Astrocyte (in vitro differentiated cells and primary cell): ENCODE measurements at regions not wholly inside any gene's neighbourhood (a gene's known extent, or its start where the extent isn't known, plus 50 kb on each side); places are given as distances from the start of the nearest gene placed in this dataset.

Experiments used
- DNase-seq: peaks from one replicate; pipeline ENCODE4 v3.0.0-alpha.2; 2010; ENCODE audit warnings: low read depth
- FAIRE-seq: peaks from 2 replicates; lab custom pipeline; 2011; peaks lifted over from hg19 to GRCh38; lab: Jason Lieb, UNC
- H2AFZ ChIP-seq: 2 replicates; pipeline ENCODE4 v1.6.0; 2012; ENCODE audit warnings: low read depth, low read length, inconsistent platforms
- H3K27ac ChIP-seq: 2 replicates; pipeline ENCODE4 v1.5.1; 2011; ENCODE audit warnings: low read depth, low read length, inconsistent platforms
- H3K27me3 ChIP-seq: 2 replicates; pipeline ENCODE4 v1.6.0; 2011; ENCODE audit warnings: low read length, inconsistent platforms; ENCODE audit not compliant: insufficient read depth
- H3K36me3 ChIP-seq: 2 replicates; pipeline ENCODE4 v1.5.1; 2011; ENCODE audit warnings: low read length, inconsistent platforms; ENCODE audit not compliant: insufficient read depth
- H3K4me1 ChIP-seq: 2 replicates; pipeline ENCODE4 v1.5.1; 2011; ENCODE audit warnings: low read length, inconsistent platforms; ENCODE audit not compliant: insufficient read depth
- H3K4me2 ChIP-seq: 2 replicates; pipeline ENCODE4 v1.6.0; 2012; ENCODE audit warnings: low read length, inconsistent platforms
- H3K4me3 ChIP-seq: 2 replicates; pipeline ENCODE4 v1.5.1; 2011; ENCODE audit warnings: low read depth, mild to moderate bottlenecking, low read length, inconsistent platforms; ENCODE audit not compliant: insufficient read depth
- H3K79me2 ChIP-seq: 2 replicates; pipeline ENCODE4 v1.6.0; 2012; ENCODE audit warnings: mild to moderate bottlenecking, low read length, inconsistent platforms; ENCODE audit not compliant: insufficient read depth
- H3K9ac ChIP-seq: 2 replicates; pipeline ENCODE4 v1.6.0; 2012; ENCODE audit warnings: mild to moderate bottlenecking, low read length, inconsistent platforms
- H3K9me3 ChIP-seq: 2 replicates; pipeline ENCODE4 v1.5.1; 2012; ENCODE audit warnings: low read depth, mild to moderate bottlenecking, low read length, inconsistent platforms; ENCODE audit not compliant: insufficient read depth
- H4K20me1 ChIP-seq: 2 replicates; pipeline ENCODE4 v1.6.0; 2012; ENCODE audit warnings: low read length, inconsistent platforms; ENCODE audit not compliant: insufficient read depth
- H3K27ac Mint-ChIP-seq: one replicate; pipeline ENCODE4 v1.8.0; 2021; ENCODE audit warnings: mild to moderate bottlenecking, mixed read lengths; ENCODE audit not compliant: unreplicated experiment
- H3K27me3 Mint-ChIP-seq: one replicate; pipeline ENCODE4 v1.8.0; 2021; ENCODE audit warnings: low read depth, mixed read lengths; ENCODE audit not compliant: unreplicated experiment
- H3K36me3 Mint-ChIP-seq: one replicate; pipeline ENCODE4 v1.8.0; 2021; ENCODE audit warnings: low read depth, mixed read lengths; ENCODE audit not compliant: unreplicated experiment
- H3K4me1 Mint-ChIP-seq: one replicate; pipeline ENCODE4 v1.8.0; 2021; ENCODE audit warnings: low read depth, mixed read lengths; ENCODE audit not compliant: unreplicated experiment
- H3K4me3 Mint-ChIP-seq: one replicate; pipeline ENCODE4 v1.8.0; 2021; ENCODE audit warnings: mild to moderate bottlenecking, moderate library complexity, mixed read lengths; ENCODE audit not compliant: unreplicated experiment
- H3K9me3 Mint-ChIP-seq: one replicate; pipeline ENCODE4 v1.8.0; 2021; ENCODE audit warnings: mild to moderate bottlenecking, mixed read lengths; ENCODE audit not compliant: unreplicated experiment
- CTCF ChIP-seq: IDR thresholded peaks from 2 replicates; pipeline ENCODE4 v1.5.1; 2011; ENCODE audit warnings: low read depth, mild to moderate bottlenecking, inconsistent platforms, low read length, moderate library complexity; ENCODE audit not compliant: insufficient read depth
- EZH2 ChIP-seq: IDR thresholded peaks from 2 replicates; pipeline ENCODE4 v1.6.1; 2012; ENCODE audit warnings: mild to moderate bottlenecking, low read length, inconsistent platforms; ENCODE audit not compliant: insufficient read depth

- Histone ChIP-seq H3K27me3 (peaks cover 2% of the 10 kb centered on the region), H3K79me2 (no peaks in the 10 kb centered on the region), H3K4me2 (no peak overlapping the region), H4K20me1 (no peaks in the 10 kb centered on the region), H3K4me3 (no peak overlapping the region), H3K9me3 (no peaks in the 10 kb centered on the region), H3K4me1 (no peaks in the 10 kb centered on the region), H3K9ac (no peak overlapping the region), H3K27ac (no peak overlapping the region), H3K36me3 (no peaks in the 10 kb centered on the region), H2AFZ (no peak overlapping the region)
- Mint-ChIP-seq H3K27ac (no peak overlapping the region), H3K4me1 (no peaks in the 10 kb centered on the region), H3K4me3 (no peak overlapping the region), H3K27me3 (peaks cover 34% of the 10 kb centered on the region), H3K9me3 (peaks cover 3% of the 10 kb centered on the region), H3K36me3 (no peaks in the 10 kb centered on the region)
- no peak for TF ChIP-seq EZH2
- no peak for TF ChIP-seq CTCF
- no peak for FAIRE-seq
- DNase-seq, result no peak
These were observed 411.0 kb downstream of the ZNF536 start for GRCh38 chr19:30783212-30783611.

GRCh38 chr19:30781519-30781918 lies 409.3 kb downstream of the ZNF536 start:
- Histone ChIP-seq H3K4me3 (no peak overlapping the region), H3K27ac (no peak overlapping the region), H3K9me3 (peaks cover 3% of the 10 kb centered on the region), H3K4me1 (no peaks in the 10 kb centered on the region), H3K4me2 (no peak overlapping the region), H3K79me2 (no peaks in the 10 kb centered on the region), H4K20me1 (no peaks in the 10 kb centered on the region), H3K27me3 (peaks cover 2% of the 10 kb centered on the region), H2AFZ (no peak overlapping the region), H3K36me3 (no peaks in the 10 kb centered on the region), H3K9ac (no peak overlapping the region)
- H3K4me3 Mint-ChIP-seq, result no peak overlapping the region
- peaks cover 29% of the 10 kb centered on the region for H3K27me3 Mint-ChIP-seq
- no peak for FAIRE-seq
- peaks cover 3% of the 10 kb centered on the region for H3K9me3 Mint-ChIP-seq
- no peaks in the 10 kb centered on the region for H3K36me3 Mint-ChIP-seq
- no peak for DNase-seq
- TF ChIP-seq CTCF (no peak), EZH2 (no peak)
- H3K27ac Mint-ChIP-seq, result no peak overlapping the region
- H3K4me1 Mint-ChIP-seq, result no peaks in the 10 kb centered on the region

- DNase-seq (no peak), FAIRE-seq (no peak)
- peaks cover 27% of the 10 kb centered on the region for H3K27me3 Mint-ChIP-seq
- no peak overlapping the region for H2AFZ ChIP-seq
- no peak overlapping the region for H3K27ac ChIP-seq
- no peaks in the 10 kb centered on the region for H3K36me3 ChIP-seq
- H3K36me3 Mint-ChIP-seq, result no peaks in the 10 kb centered on the region
- TF ChIP-seq EZH2 (no peak), CTCF (no peak)
- H3K27me3 ChIP-seq, result peaks cover 2% of the 10 kb centered on the region
- H3K4me3 ChIP-seq, result no peak overlapping the region
- H3K4me3 Mint-ChIP-seq, result no peak overlapping the region
- H3K4me1 ChIP-seq, result no peaks in the 10 kb centered on the region
- H3K9me3 ChIP-seq, result peaks cover 3% of the 10 kb centered on the region
- H3K4me2 ChIP-seq, result no peak overlapping the region
- no peak overlapping the region for H3K27ac Mint-ChIP-seq
- H3K9me3 Mint-ChIP-seq, result peaks cover 3% of the 10 kb centered on the region
- no peaks in the 10 kb centered on the region for H4K20me1 ChIP-seq
- H3K4me1 Mint-ChIP-seq, result no peaks in the 10 kb centered on the region
- no peak overlapping the region for H3K9ac ChIP-seq
- H3K79me2 ChIP-seq, result no peaks in the 10 kb centered on the region
These were observed 408.9 kb downstream of the ZNF536 start for GRCh38 chr19:30781047-30781446.
